NCI-H446 (cell line): ENCODE measurements at regions not wholly inside any gene's neighbourhood (a gene's known extent, or its start where the extent isn't known, plus 50 kb on each side); places are given as distances from the start of the nearest gene placed in this dataset.

ENCODE experiments used
- DNase-seq, 2 experiments: peaks; one replicate each; lab custom pipeline; 2025; lab: John Stamatoyannopoulos, UW

GRCh38 chr14:66114071-66114470 lies 372.1 kb upstream of the CCDC196 start:
- DNase-seq, result no peak

GRCh38 chr14:66115740-66116502 lies 370.2 kb upstream of the CCDC196 start:
- DNase-seq, result no peak

- no peak for DNase-seq
Measured at GRCh38 chr14:66116732-66117131, 369.4 kb upstream of the CCDC196 start.

GRCh38 chr14:66117600-66117999 lies 368.6 kb upstream of the CCDC196 start:
- DNase-seq, result no peak

GRCh38 chr14:66119606-66120231 lies 366.5 kb upstream of the CCDC196 start:
- DNase-seq, result no peak

GRCh38 chr14:66120402-66120801 lies 365.8 kb upstream of the CCDC196 start:
- no peak for DNase-seq

GRCh38 chr14:66121859-66122258 lies 364.3 kb upstream of the CCDC196 start:
- no peak for DNase-seq

- no peak for DNase-seq
Measured at GRCh38 chr14:66129224-66129623, 356.9 kb upstream of the CCDC196 start.

- no peak for DNase-seq
Measured at GRCh38 chr14:66131111-66131510, 355.1 kb upstream of the CCDC196 start.

GRCh38 chr14:66133666-66134065 lies 352.5 kb upstream of the CCDC196 start:
- DNase-seq, result peak in 1 of 2 experiments; percentile 13

GRCh38 chr14:66135831-66136230 lies 350.3 kb upstream of the CCDC196 start:
- DNase-seq, result no peak

GRCh38 chr14:66137081-66137480 lies 349.1 kb upstream of the CCDC196 start:
- DNase-seq, result peak; percentile 27 to 38

GRCh38 chr14:66139432-66139831 lies 346.7 kb upstream of the CCDC196 start:
- DNase-seq, result no peak

GRCh38 chr14:66140213-66140918 lies 345.8 kb upstream of the CCDC196 start:
- DNase-seq, result no peak

GRCh38 chr14:66140963-66141362 lies 345.2 kb upstream of the CCDC196 start:
- no peak for DNase-seq

- DNase-seq, result no peak
Measured at GRCh38 chr14:66141733-66142132, 344.4 kb upstream of the CCDC196 start.

GRCh38 chr14:66143387-66144112 lies 342.6 kb upstream of the CCDC196 start:
- DNase-seq, result no peak

- no peak for DNase-seq
Measured at GRCh38 chr14:66152302-66152701, 333.9 kb upstream of the CCDC196 start.

GRCh38 chr14:66152747-66153146 lies 333.4 kb upstream of the CCDC196 start:
- DNase-seq, result no peak

- DNase-seq, result no peak
Measured at GRCh38 chr14:66163023-66163422, 323.1 kb upstream of the CCDC196 start.

- DNase-seq, result no peak
Measured at GRCh38 chr14:66165337-66165736, 320.8 kb upstream of the CCDC196 start.

- DNase-seq, result no peak
Measured at GRCh38 chr14:66174453-66174891, 311.7 kb upstream of the CCDC196 start.
